ENCODE measurements at regions not wholly inside any gene's neighbourhood (a gene's known extent, or its start where the extent isn't known, plus 50 kb on each side); places are given as distances from the start of the nearest gene placed in this dataset.
"Not testable (repeated sequence)": the region's sequence is repeated elsewhere in the genome, so short reads cannot be mapped to it uniquely, and the experiment has no call there.

GRCh38 chr3:137463131-137463530 lies 301.0 kb upstream of the SOX14 start:
- no peak for DNase-seq

GRCh38 chr3:137464341-137464740 lies 299.8 kb upstream of the SOX14 start:
- DNase-seq, result no peak

GRCh38 chr3:137468446-137468845 lies 295.7 kb upstream of the SOX14 start:
- DNase-seq, result no peak

GRCh38 chr3:137469263-137469662 lies 294.9 kb upstream of the SOX14 start:
- DNase-seq, result no peak

- DNase-seq, result no peak
These were observed 293.0 kb upstream of the SOX14 start for GRCh38 chr3:137471130-137471529.

- DNase-seq, result no peak
These were observed 292.4 kb upstream of the SOX14 start for GRCh38 chr3:137471558-137472204.

GRCh38 chr3:137477614-137478013 lies 286.5 kb upstream of the SOX14 start:
- DNase-seq, result no peak

GRCh38 chr3:137509354-137510045 lies 254.6 kb upstream of the SOX14 start:
- DNase-seq, result no peak

GRCh38 chr3:137511655-137512054 lies 252.5 kb upstream of the SOX14 start:
- no peak for DNase-seq

- DNase-seq, result no peak
These were observed 249.3 kb upstream of the SOX14 start for GRCh38 chr3:137514853-137515252.

GRCh38 chr3:137519602-137520001 lies 244.5 kb upstream of the SOX14 start:
- no peak for DNase-seq

- DNase-seq, result no peak
These were observed 239.4 kb upstream of the SOX14 start for GRCh38 chr3:137524751-137525150.

GRCh38 chr3:137525471-137525870 lies 238.6 kb upstream of the SOX14 start:
- DNase-seq, result no peak

- no peak for DNase-seq
These were observed 222.1 kb upstream of the SOX14 start for GRCh38 chr3:137542049-137542448.

- no peak for DNase-seq
These were observed 209.9 kb upstream of the SOX14 start for GRCh38 chr3:137554242-137554641.

- no peak for DNase-seq
These were observed 195.2 kb upstream of the SOX14 start for GRCh38 chr3:137568880-137569279.

- DNase-seq, result no peak
These were observed 191.2 kb upstream of the SOX14 start for GRCh38 chr3:137572931-137573330.

GRCh38 chr3:137582484-137582883 lies 181.6 kb upstream of the SOX14 start:
- no peak for DNase-seq

GRCh38 chr3:137583256-137583655 lies 180.9 kb upstream of the SOX14 start:
- DNase-seq, result no peak

GRCh38 chr3:137588871-137589270 lies 175.2 kb upstream of the SOX14 start:
- DNase-seq, result no peak

- not testable (repeated sequence) for DNase-seq
These were observed 168.7 kb upstream of the SOX14 start for GRCh38 chr3:137595415-137595814.

- no peak for DNase-seq
These were observed 153.4 kb upstream of the SOX14 start for GRCh38 chr3:137610723-137611122.

- no peak for DNase-seq
These were observed 151.8 kb upstream of the SOX14 start for GRCh38 chr3:137612291-137612690.

GRCh38 chr3:137615659-137616418 lies 148.3 kb upstream of the SOX14 start:
- DNase-seq, result no peak

Data from stimulated activated CD4-positive, alpha-beta T cell treated with anti-CD3 and anti-CD28 coated beads, Interleukin-1b, Interleukin-23, amount 100 ng/mL, for 48 hours (primary cell).